Esophagus (tissue), 2 donors: ENCODE measurements at regions not wholly inside any gene's neighbourhood (a gene's known extent, or its start where the extent isn't known, plus 50 kb on each side); places are given as distances from the start of the nearest gene placed in this dataset.

Experiments
- H3K27ac ChIP-seq, 2 donors: one replicate each; pipeline ENCODE4 v1.5.1; 2013; ENCODE audit warnings: low read depth in 2 of 2, mild to moderate bottlenecking in 2 of 2, inconsistent platforms in 1 of 2, low read length in 1 of 2, moderate library complexity in 1 of 2
- H3K27me3 ChIP-seq, 2 donors: one replicate each; pipeline ENCODE4 v1.6.1; 2013; ENCODE audit warnings: low read length in 2 of 2, control low read depth in 1 of 2, mild to moderate bottlenecking in 1 of 2; ENCODE audit not compliant: insufficient read depth in 2 of 2, control insufficient read depth in 1 of 2
- H3K36me3 ChIP-seq, 2 donors: one replicate each; pipeline ENCODE4 v1.6.1; 2013; ENCODE audit warnings: low read length in 1 of 2; ENCODE audit not compliant: control insufficient read depth in 2 of 2, insufficient read depth in 2 of 2
- H3K4me1 ChIP-seq, 2 donors: one replicate each; pipeline ENCODE4 v1.6.1; 2013; ENCODE audit warnings: low read length in 1 of 2; ENCODE audit not compliant: control insufficient read depth in 2 of 2, insufficient read depth in 2 of 2
- H3K4me3 ChIP-seq, 2 donors: one replicate each; pipeline ENCODE4 v1.5.1; 2013; ENCODE audit warnings: low read length in 2 of 2, mild to moderate bottlenecking in 2 of 2, low read depth in 1 of 2, moderate library complexity in 1 of 2
- H3K9me3 ChIP-seq, 2 donors: one replicate each; pipeline ENCODE4 v1.6.1; 2013; ENCODE audit warnings: mild to moderate bottlenecking in 2 of 2, low read depth in 1 of 2, low read length in 1 of 2, moderate library complexity in 1 of 2; ENCODE audit not compliant: control insufficient read depth in 2 of 2, insufficient read depth in 1 of 2
- WGBS, 2 donors: extraction: QIAGEN DNeasy Blood & Tissue Kit; methylation state at CpG; one replicate each; pipeline ENCODE4 v1.1.7; 2013; 5-methylcytosine and 5-hydroxymethylcytosine counted together
- donor health status: healthy with polysubstance abuse.
- donor health status: Bipolar disorder and iron deficiency.

- Histone ChIP-seq H3K4me3 (no peak overlapping the region), H3K9me3 (no peaks in the 10 kb centered on the region), H3K4me1 (no peaks in the 10 kb centered on the region), H3K27ac (no peak overlapping the region), H3K27me3 (no peaks in the 10 kb centered on the region), H3K36me3 (no peaks in the 10 kb centered on the region)
- 78 to 84% methylated on average over 4 of the region's 4 CpGs for WGBS, 2 donors
Observed at GRCh38 chr7:13692548-13692947, 296.9 kb downstream of the ETV1 start.

DNA sequence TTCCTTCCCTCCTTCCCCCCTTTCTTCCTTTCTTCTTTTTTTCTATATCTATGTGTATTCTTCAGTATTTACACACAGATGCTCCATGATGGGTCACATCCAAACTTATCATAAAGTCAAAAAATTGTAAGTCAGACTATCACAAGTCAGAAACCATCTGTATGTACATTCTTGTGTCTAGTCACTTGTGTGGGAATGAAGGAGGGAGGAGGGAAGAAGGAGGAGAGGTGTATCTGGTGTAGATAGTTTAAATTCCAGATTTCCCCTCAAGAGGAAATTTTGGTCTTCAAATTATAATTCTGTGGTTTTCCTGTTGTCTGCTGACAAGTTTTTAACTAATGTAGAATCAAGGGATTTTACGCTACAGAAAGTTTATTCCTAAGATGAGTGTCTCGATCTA, 287.2 kb downstream of the ETV1 start:
- H3K27me3 ChIP-seq = no peaks in the 10 kb centered on the region
- WGBS, 2 donors = 85 to 93% methylated on average over 2 of the region's 2 CpGs
- no peaks in the 10 kb centered on the region for H3K36me3 ChIP-seq
- no peaks in the 10 kb centered on the region for H3K4me1 ChIP-seq
- H3K27ac ChIP-seq = no peak overlapping the region
- no peaks in the 10 kb centered on the region for H3K9me3 ChIP-seq
- no peak overlapping the region for H3K4me3 ChIP-seq

DNA sequence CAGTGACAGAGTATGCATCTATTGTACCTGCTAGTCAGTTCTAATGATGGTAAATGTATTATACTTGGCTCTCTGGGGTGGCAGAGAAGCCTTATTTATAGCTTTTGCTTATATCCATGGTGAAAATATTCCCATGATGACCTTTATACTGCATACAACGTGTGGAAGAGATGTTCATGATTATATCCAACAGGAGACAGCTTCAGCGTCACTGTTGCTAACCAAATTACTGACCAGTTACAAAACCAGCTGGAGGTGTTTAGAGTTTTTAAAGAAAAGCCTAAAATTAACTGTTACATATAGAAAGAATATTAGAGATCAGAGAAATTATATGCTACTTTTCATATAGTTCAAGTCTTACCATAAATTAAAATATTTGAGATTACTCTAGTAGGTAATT, 280.8 kb downstream of the ETV1 start:
- Histone ChIP-seq H3K4me3 (no peak overlapping the region), H3K9me3 (no peaks in the 10 kb centered on the region), H3K4me1 (no peaks in the 10 kb centered on the region), H3K27ac (no peak overlapping the region), H3K36me3 (no peaks in the 10 kb centered on the region), H3K27me3 (no peaks in the 10 kb centered on the region)
- WGBS, 2 donors = 73 to 76% methylated on average over 2 of the region's 2 CpGs

GRCh38 chr7:13713092-13713491, 276.4 kb downstream of the ETV1 start:
- no peak overlapping the region for H3K4me3 ChIP-seq
- no peaks in the 10 kb centered on the region for H3K4me1 ChIP-seq
- no peaks in the 10 kb centered on the region for H3K27me3 ChIP-seq
- H3K27ac ChIP-seq = no peak overlapping the region
- no peaks in the 10 kb centered on the region for H3K36me3 ChIP-seq
- H3K9me3 ChIP-seq = no peaks in the 10 kb centered on the region

- WGBS, 2 donors = 64 to 83% methylated on average over 1 of the region's 1 CpG
Observed at GRCh38 chr7:13715534-13715933, 273.9 kb downstream of the ETV1 start.

DNA sequence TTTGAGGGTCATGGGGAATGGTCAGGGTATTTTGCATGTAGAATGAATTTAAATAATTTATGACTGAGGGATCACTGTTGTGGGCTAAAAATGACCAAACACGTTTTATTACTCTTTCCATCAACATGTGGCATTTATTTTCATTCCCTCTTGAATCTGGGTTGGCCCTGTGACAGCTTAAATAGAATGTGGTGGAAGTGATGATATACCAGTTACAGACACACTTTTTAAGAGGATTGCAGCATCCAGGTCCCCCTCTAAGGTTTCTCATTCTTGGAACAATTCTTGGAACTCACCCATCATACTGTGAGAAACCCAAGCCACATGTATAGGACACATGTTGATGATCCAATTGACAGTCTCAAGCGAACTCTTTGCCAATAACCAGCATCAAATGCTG, 272.4 kb downstream of the ETV1 start:
- H3K4me3 ChIP-seq = no peak overlapping the region
- no peaks in the 10 kb centered on the region for H3K4me1 ChIP-seq
- no peaks in the 10 kb centered on the region for H3K36me3 ChIP-seq
- WGBS, 2 donors = 63 to 65% methylated on average over 2 of the region's 2 CpGs
- no peaks in the 10 kb centered on the region for H3K9me3 ChIP-seq
- no peaks in the 10 kb centered on the region for H3K27me3 ChIP-seq
- no peak overlapping the region for H3K27ac ChIP-seq

More at GRCh38 chr7:13715534-13715933, 273.9 kb downstream of the ETV1 start:
- H3K27ac ChIP-seq = no peak overlapping the region
- H3K4me1 ChIP-seq = no peaks in the 10 kb centered on the region
- no peaks in the 10 kb centered on the region for H3K36me3 ChIP-seq
- no peak overlapping the region for H3K4me3 ChIP-seq
- no peaks in the 10 kb centered on the region for H3K9me3 ChIP-seq
- no peaks in the 10 kb centered on the region for H3K27me3 ChIP-seq

- Histone ChIP-seq H3K9me3 (no peaks in the 10 kb centered on the region), H3K36me3 (no peaks in the 10 kb centered on the region), H3K4me3 (no peak overlapping the region), H3K4me1 (no peaks in the 10 kb centered on the region), H3K27ac (no peak overlapping the region), H3K27me3 (no peaks in the 10 kb centered on the region)
- WGBS, 2 donors = 89 to 90% methylated on average over 8 of the region's 8 CpGs
Observed at GRCh38 chr7:13724191-13724976, 265.1 kb downstream of the ETV1 start.

DNA sequence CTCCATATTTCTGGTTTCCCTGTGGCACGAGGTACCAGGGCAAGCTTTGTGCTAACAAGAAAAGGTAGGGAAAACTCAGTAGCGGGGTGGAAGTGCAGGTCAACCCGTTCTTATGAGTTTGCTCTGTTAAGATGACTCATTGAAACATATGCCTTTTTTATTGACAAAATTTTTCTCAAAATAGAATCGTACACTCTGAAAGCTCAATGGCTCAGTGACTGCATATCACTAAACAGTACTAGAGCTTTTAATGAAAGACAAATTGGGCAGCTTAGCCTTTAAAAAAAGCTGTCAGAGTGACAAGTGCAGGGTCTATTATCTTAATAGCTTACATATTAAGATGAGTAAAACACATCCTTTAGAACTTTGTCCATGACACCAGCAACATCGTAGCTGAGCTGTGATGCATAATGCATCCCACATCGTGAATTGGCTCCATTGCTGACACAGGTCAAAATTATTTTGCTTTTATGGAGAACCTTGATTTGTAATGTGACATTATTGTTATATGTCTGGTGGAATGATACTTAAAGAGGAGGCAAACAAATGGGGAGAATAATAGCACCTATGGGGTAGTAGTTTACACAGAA, 264.4 kb downstream of the ETV1 start:
- 74 to 76% methylated on average over 6 of the region's 6 CpGs for WGBS, 2 donors
- Histone ChIP-seq H3K9me3 (no peaks in the 10 kb centered on the region), H3K27me3 (no peaks in the 10 kb centered on the region), H3K4me3 (no peak overlapping the region), H3K4me1 (no peaks in the 10 kb centered on the region), H3K27ac (no peak overlapping the region), H3K36me3 (no peaks in the 10 kb centered on the region)

- Histone ChIP-seq H3K27ac (no peak overlapping the region), H3K4me3 (no peak overlapping the region), H3K36me3 (no peaks in the 10 kb centered on the region), H3K4me1 (no peaks in the 10 kb centered on the region), H3K27me3 (no peaks in the 10 kb centered on the region), H3K9me3 (no peaks in the 10 kb centered on the region)
- 94 to 95% methylated on average over 2 of the region's 2 CpGs for WGBS, 2 donors
Observed at GRCh38 chr7:13725591-13725990, 263.9 kb downstream of the ETV1 start.

DNA sequence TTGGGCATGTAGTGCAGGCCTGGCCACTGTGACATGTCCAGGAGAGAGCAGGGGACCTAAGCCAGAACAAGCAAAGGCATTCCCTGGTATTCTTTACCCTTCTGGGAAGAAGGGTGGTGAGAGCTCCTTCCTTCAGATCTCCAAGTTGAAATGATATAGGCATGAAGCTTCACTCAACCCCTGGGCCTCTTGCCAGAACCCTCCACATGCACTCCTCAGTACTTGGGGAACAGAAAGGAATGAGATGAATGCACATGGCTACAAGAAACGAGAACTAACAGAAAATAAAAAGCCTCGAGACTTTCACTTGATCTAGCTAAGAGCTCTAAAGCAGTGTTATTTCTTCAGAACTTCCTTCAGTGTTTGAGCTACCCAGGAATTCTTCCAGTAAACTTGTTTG, 262.2 kb downstream of the ETV1 start:
- Histone ChIP-seq H3K9me3 (no peaks in the 10 kb centered on the region), H3K27me3 (no peaks in the 10 kb centered on the region), H3K4me1 (no peaks in the 10 kb centered on the region), H3K4me3 (no peak overlapping the region), H3K27ac (no peak overlapping the region), H3K36me3 (no peaks in the 10 kb centered on the region)
- 90% methylated on average over 2 of the region's 2 CpGs for WGBS, 2 donors
